PC-9 (cell line): ENCODE measurements at regions not wholly inside any gene's neighbourhood (a gene's known extent, or its start where the extent isn't known, plus 50 kb on each side); places are given as distances from the start of the nearest gene placed in this dataset.

ENCODE experiments used
- BruUV-seq: library from RNA; stranded (reverse); fragments of 400-500 nt; replicated peaks from 2 replicates; lab custom pipeline; 2021; lab: Mats Ljungman, UMichigan
- CTCF ChIA-PET: fragments of 300-600 bp; sonication (Branson Sonifier 250); formaldehyde crosslinking; loops from one replicate; lab custom pipeline; 2022; ENCODE audit warnings: antibody characterized with exemption; lab: Charles Lee
- POLR2A ChIA-PET: fragments of 300-600 bp; sonication (Branson Sonifier 250); formaldehyde crosslinking; loops from one replicate; lab custom pipeline; 2022; ENCODE audit warnings: antibody characterized with exemption; ENCODE audit not compliant: unreplicated experiment; lab: Charles Lee
- DNase-seq, 2 experiments: peaks; one replicate each; pipeline versions ENCODE4 v3.0.0 to v3.0.0-alpha.2; 2015 to 2022; ENCODE audit warnings: mixed read lengths in 1 of 2
- H2AFZ ChIP-seq: fragments of 200-600 bp; sonication (generic); 2 replicates; pipeline ENCODE4 v1.8.1; 2017; ENCODE audit warnings: antibody characterized with exemption
- H3F3A ChIP-seq: fragments of 200-600 bp; sonication (generic); 2 replicates; pipeline ENCODE4 v1.8.1; 2017; ENCODE audit warnings: antibody characterized with exemption, mild to moderate bottlenecking, low read depth; ENCODE audit not compliant: insufficient read depth
- H3K27ac ChIP-seq: fragments of 200-600 bp; sonication (generic); 2 replicates; pipeline ENCODE4 v1.6.1; 2016; ENCODE audit warnings: mixed run types
- H3K27me3 ChIP-seq: fragments of 200-600 bp; sonication (generic); 2 replicates; pipeline ENCODE4 v1.6.1; 2016; ENCODE audit warnings: low read depth, mixed run types; ENCODE audit not compliant: insufficient read depth
- H3K36me3 ChIP-seq: fragments of 200-600 bp; sonication (generic); 2 replicates; pipeline ENCODE4 v1.6.1; 2016; ENCODE audit warnings: low read depth, mixed run types
- H3K4me1 ChIP-seq: fragments of 200-600 bp; sonication (generic); replicated peaks from 2 replicates; pipeline ENCODE4 v1.6.1; 2016; ENCODE audit warnings: mixed run types; ENCODE audit not compliant: insufficient read depth
- H3K4me2 ChIP-seq: fragments of 200-600 bp; sonication (generic); 2 replicates; pipeline ENCODE4 v1.6.1; 2017; ENCODE audit warnings: mixed run types
- H3K4me3 ChIP-seq: fragments of 200-600 bp; sonication (generic); 2 replicates; pipeline ENCODE4 v1.6.1; 2016; ENCODE audit warnings: mixed run types
- H3K79me2 ChIP-seq: fragments of 200-600 bp; sonication (generic); 2 replicates; pipeline ENCODE4 v1.6.1; 2017; ENCODE audit warnings: low read depth, mixed run types
- H3K9me2 ChIP-seq: fragments of 200-600 bp; sonication (generic); 2 replicates; pipeline ENCODE4 v1.8.1; 2017; ENCODE audit warnings: mild to moderate bottlenecking; ENCODE audit not compliant: insufficient read depth
- H3K9me3 ChIP-seq: fragments of 200-600 bp; sonication (generic); 2 replicates; pipeline ENCODE4 v1.8.1; 2016; ENCODE audit warnings: low read depth; ENCODE audit not compliant: insufficient read depth
- H4K20me1 ChIP-seq: fragments of 200-600 bp; sonication (generic); 2 replicates; pipeline ENCODE4 v1.8.1; 2017; ENCODE audit not compliant: insufficient read depth
- EZH2 ChIP-seq: fragments of 200-600 bp; sonication (generic); IDR thresholded peaks from 2 replicates; pipeline ENCODE4 v1.8.0; 2017; ENCODE audit warnings: antibody characterized with exemption, low read depth
- intact Hi-C: fragments of 100-400 bp; cut with micrococcal nuclease; formaldehyde crosslinking; loops from one replicate; pipeline ENCODE4 v1.10.0; 2022; ENCODE audit not compliant: unreplicated experiment
- TF ChIP-seq, protein P1 (sequence below): fragments of 200-600 bp; sonication (generic); conservative IDR thresholded peaks from 2 replicates; pipeline ENCODE4 v1.6.1; 2017; ENCODE audit warnings: mixed run types, antibody characterized with exemption, mild to moderate bottlenecking, moderate library complexity

GRCh38 chr7:81611040-81611439, 158.8 kb downstream of the HGF start:
- no peaks in the 10 kb centered on the region for H3F3A ChIP-seq
- H3K36me3 ChIP-seq: no peaks in the 10 kb centered on the region
- H4K20me1 ChIP-seq: no peaks in the 10 kb centered on the region
- H3K4me2 ChIP-seq: no peak overlapping the region
- DNase-seq: no peak
- H3K27ac ChIP-seq: no peak overlapping the region
- no TSS peak for BruUV-seq
- no peaks in the 10 kb centered on the region for H3K27me3 ChIP-seq
- no peak overlapping the region for H3K4me3 ChIP-seq
- H3K9me2 ChIP-seq: no peaks in the 10 kb centered on the region
- H2AFZ ChIP-seq: no peak overlapping the region
- no peak for TF ChIP-seq EZH2
- TF ChIP-seq, protein P1, sequence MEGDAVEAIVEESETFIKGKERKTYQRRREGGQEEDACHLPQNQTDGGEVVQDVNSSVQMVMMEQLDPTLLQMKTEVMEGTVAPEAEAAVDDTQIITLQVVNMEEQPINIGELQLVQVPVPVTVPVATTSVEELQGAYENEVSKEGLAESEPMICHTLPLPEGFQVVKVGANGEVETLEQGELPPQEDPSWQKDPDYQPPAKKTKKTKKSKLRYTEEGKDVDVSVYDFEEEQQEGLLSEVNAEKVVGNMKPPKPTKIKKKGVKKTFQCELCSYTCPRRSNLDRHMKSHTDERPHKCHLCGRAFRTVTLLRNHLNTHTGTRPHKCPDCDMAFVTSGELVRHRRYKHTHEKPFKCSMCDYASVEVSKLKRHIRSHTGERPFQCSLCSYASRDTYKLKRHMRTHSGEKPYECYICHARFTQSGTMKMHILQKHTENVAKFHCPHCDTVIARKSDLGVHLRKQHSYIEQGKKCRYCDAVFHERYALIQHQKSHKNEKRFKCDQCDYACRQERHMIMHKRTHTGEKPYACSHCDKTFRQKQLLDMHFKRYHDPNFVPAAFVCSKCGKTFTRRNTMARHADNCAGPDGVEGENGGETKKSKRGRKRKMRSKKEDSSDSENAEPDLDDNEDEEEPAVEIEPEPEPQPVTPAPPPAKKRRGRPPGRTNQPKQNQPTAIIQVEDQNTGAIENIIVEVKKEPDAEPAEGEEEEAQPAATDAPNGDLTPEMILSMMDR: no peak
- CTCF ChIA-PET: no interaction called here
- no peaks in the 10 kb centered on the region for H3K79me2 ChIP-seq
- POLR2A ChIA-PET: no interaction called here
- intact Hi-C loops: no loop called here
- H3K4me1 ChIP-seq: no peaks in the 10 kb centered on the region
- H3K9me3 ChIP-seq: no peaks in the 10 kb centered on the region

GRCh38 chr7:81608748-81609382, 161.0 kb downstream of the HGF start:
- DNase-seq: no peak
- Histone ChIP-seq H3K79me2 (no peaks in the 10 kb centered on the region), H3K9me2 (no peaks in the 10 kb centered on the region), H3F3A (no peaks in the 10 kb centered on the region), H3K27me3 (no peaks in the 10 kb centered on the region), H3K9me3 (no peaks in the 10 kb centered on the region), H3K4me3 (no peak overlapping the region), H3K36me3 (no peaks in the 10 kb centered on the region), H3K4me1 (no peaks in the 10 kb centered on the region), H4K20me1 (no peaks in the 10 kb centered on the region), H2AFZ (peak overlapping the region; percentile 2; the same call in 1 of the 2 replicates), H3K27ac (no peak overlapping the region), H3K4me2 (no peak overlapping the region)
- TF ChIP-seq, protein P1: no peak
- intact Hi-C loops: no loop called here
- ChIA-PET POLR2A (no interaction called here), CTCF (no interaction called here)
- no TSS peak for BruUV-seq

GRCh38 chr7:81607987-81608386, 161.9 kb downstream of the HGF start:
- POLR2A ChIA-PET: interaction anchor here (0.7 kb wide), 1 partner anchor 41 kb away, joined by 6 read pairs; no protein-coding TSS in a partner anchor
- no TSS peak for BruUV-seq
- intact Hi-C loops: no loop called here

More at GRCh38 chr7:81607987-81608386, 161.9 kb downstream of the HGF start:
- CTCF ChIA-PET: no interaction called here
- Histone ChIP-seq H3K9me2 (no peaks in the 10 kb centered on the region), H3K4me1 (no peaks in the 10 kb centered on the region), H2AFZ (no peak overlapping the region), H3F3A (no peaks in the 10 kb centered on the region), H3K4me3 (no peak overlapping the region), H3K27me3 (no peaks in the 10 kb centered on the region), H3K4me2 (no peak overlapping the region), H3K9me3 (no peaks in the 10 kb centered on the region), H3K36me3 (no peaks in the 10 kb centered on the region), H3K27ac (no peak overlapping the region), H4K20me1 (no peaks in the 10 kb centered on the region), H3K79me2 (no peaks in the 10 kb centered on the region)
- no peak for DNase-seq
- no peak for TF ChIP-seq EZH2
- TF ChIP-seq, protein P1: no peak
